HG03103 (cell line): ENCODE measurements at regions not wholly inside any gene's neighbourhood (a gene's known extent, or its start where the extent isn't known, plus 50 kb on each side); places are given as distances from the start of the nearest gene placed in this dataset.
"Not testable (repeated sequence)": the region's sequence is repeated elsewhere in the genome, so short reads cannot be mapped to it uniquely, and the experiment has no call there.

ENCODE experiments used
- ATAC-seq: cut with Tn5 transposase; IDR thresholded peaks from one replicate; pipeline ENCODE4 v1.9.1; 2021; ENCODE audit warnings: low read depth; ENCODE audit not compliant: unreplicated experiment

- ATAC-seq = no peak
Observed at GRCh38 chr3:10623578-10624275, 118.3 kb upstream of the ATP2B2 start.

GRCh38 chr3:10625323-10625722 lies 119.9 kb upstream of the ATP2B2 start:
- ATAC-seq = no peak

DNA sequence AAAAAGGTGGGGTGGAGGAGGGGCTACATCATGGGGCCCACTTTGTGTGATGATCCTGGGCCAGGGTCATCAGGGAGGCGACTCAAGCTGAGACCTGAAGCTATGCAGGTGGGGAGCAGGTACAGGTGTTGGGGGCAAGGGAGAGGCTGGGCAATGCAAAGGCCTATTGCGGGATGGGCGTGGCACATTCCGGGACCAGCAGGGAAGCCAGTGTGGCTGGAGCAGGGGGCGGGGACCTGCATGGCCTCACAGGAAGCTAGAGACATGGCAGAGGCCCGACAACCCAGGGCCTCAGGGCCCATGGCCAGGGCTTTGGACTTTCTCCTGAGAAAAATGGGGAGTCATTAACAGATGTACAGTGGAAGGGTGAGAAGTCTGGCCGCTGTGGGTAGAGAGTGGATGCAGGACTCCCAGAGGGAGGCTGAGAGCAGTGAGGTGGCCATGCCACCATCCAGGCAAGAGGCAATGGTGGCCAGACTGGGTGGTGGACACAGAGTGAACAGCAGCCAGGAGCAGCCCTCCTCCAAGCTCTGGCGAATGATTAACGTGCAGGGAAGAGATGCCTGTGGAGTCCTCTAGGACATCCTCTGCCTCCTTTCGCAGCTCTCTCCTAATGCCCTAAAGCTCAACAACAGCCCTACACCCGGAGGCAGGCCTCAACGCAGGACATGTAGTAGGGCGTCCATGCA lies 122.6 kb upstream of the ATP2B2 start:
- no peak for ATAC-seq

DNA sequence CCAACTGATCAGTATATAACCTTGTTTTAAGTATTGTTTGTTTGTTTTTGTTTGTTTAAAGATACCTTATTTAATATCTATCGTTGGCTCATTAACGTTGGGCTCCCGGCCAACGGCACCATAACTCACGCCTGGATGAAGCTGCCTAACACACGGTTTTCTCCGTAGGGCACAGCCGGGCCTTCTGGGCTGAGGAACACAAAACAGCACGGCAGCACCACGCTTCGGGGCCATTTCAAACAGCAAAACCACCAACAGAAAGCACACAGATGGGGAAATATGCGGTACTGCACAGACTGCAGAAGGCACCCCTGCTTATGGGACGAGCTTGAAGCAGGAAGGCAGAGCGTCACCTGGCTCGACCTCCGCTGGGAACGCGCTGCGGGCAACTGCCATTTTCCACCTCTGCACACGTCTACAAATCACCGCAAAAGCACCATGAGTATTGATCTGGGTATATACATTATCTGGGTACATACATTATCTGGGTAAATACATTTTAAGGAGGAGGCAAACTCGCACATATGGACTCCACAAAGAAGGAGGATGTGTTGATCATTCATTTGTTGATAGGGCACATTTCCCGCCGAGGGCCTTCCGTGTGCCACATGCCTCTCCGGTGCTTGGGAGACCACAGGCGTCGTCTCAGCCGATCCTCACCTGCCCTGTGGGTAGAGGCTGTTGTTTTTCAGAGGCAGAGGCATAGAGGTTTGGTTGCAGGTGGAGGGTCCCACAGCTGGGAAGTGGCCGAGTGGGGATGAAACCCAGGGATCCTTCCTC lies 123.7 kb upstream of the ATP2B2 start:
- ATAC-seq = no peak

DNA sequence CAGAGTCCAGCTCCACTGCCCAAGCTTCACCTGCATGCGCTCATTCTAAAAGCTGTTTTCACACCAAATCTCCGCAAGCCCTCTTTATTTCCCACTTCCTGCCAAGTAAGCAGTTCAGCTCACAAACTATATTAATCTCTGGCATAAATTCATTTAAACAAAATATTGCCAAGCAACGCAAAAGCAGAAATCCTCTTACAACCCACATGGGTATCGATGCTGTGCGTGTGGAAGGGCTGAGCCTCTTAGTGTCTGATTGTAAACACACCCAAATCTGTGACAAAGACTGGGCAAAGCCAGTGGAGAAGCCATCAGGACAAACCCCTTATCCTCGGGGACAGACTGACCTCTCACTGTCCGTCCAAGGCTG lies 124.3 kb upstream of the ATP2B2 start:
- no peak for ATAC-seq

- no peak for ATAC-seq
Observed at GRCh38 chr3:10631224-10631623, 125.8 kb upstream of the ATP2B2 start.

GRCh38 chr3:10632125-10632524 lies 126.7 kb upstream of the ATP2B2 start:
- ATAC-seq = no peak

- no peak for ATAC-seq
Observed at GRCh38 chr3:10632741-10633140, 127.4 kb upstream of the ATP2B2 start.

DNA sequence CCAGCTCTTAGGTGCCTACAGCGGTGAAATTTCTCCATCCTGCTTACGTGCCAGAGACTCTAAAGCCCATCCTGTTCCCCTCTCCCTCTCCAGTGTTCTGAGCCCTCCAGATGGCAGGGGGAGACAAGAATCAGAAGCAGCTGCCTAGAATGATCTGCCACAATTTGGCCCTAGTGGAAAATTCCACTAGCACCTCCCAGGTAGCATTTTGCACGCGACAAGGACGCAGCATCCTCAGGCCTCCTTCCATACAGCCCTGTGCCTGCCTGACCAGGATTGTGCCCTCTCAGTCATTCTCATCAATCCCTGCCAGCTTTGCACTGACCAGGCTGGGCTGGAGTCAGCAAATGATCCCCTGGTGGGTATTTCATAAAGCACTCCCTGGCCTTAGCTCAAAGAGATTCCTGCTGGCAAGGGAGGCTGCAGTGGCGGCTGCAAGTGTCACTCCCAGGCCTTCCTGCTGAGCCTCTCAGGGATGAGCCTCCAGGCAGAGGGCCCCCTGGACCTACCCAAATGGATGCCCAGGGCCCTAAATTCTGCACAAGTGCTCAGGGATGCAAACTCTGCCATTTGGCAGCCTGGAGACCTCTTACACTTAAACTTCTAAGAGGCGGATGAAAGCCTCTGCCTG lies 130.2 kb upstream of the ATP2B2 start:
- no peak for ATAC-seq

DNA sequence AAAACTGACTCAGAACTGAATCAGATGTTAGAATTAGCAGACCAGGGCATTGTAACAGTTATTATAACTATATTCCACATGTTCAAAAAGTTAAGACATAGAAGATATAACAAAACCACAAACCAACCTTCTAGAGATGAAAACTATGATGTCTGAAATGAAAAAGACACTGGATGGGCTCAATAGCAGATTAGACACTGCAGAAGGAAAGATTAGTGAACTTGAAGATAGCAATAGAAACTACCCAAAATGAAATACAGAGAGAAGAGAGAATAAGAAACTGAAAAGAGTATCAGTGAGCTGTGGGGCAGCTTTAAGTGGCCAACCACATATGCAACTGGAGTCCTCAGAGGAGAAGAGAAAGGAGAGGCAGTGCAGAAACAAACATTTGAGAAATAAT lies 132.0 kb upstream of the ATP2B2 start:
- no peak for ATAC-seq

DNA sequence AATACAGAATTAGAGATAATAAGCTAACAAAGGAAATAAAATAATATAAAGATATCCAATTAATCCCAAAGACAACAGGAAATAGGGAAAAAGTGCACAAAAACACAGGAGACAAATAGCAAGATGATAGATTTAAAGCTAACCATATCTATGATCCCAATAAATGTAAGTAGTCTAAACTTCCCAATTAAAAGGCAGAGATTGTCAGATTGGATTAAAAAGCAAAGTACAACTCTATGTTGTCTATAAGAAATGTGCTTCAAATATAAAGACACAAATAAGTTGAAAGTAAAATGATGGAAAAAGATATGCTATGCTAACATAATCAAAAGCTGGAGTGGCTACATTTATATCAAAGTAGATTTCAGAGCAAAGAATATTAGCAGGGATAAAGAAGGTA lies 133.1 kb upstream of the ATP2B2 start:
- no peak for ATAC-seq

DNA sequence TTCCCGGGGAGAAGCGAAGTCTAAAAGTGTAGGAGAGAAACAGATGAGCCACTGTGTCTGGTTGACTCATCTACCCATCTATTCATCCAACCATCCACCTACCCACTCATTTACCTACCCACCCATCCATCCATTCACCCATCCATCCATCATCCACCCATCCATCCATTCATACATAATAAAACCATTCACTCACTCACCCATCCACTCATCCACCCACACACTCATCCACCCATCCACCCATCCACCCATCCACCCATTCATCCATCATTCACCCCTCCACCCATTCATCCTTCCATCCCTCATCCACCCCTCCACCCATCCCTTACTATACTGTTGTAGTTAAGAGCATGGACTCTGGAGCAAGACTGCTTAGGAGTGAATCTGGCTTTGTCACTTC lies 136.4 kb upstream of the ATP2B2 start:
- ATAC-seq = no peak

DNA sequence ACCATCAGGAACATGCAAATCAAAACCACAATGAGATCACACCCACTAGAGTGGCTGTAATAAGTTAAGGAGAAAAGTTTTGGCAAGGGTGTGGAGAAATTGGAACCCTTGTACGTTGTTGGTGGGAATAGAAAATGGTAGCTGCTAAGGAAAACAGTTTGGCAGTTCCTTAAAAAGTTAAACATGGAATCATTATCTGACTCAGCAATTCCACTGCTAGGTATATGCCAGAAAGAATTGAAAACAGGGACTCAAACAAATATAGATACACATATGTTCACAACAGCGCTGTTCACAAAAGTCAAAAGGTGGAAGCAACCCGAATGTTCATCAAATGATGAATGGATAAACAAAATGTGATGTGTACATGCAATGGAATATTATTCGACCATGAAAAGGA lies 138.8 kb upstream of the ATP2B2 start:
- ATAC-seq = no peak

DNA sequence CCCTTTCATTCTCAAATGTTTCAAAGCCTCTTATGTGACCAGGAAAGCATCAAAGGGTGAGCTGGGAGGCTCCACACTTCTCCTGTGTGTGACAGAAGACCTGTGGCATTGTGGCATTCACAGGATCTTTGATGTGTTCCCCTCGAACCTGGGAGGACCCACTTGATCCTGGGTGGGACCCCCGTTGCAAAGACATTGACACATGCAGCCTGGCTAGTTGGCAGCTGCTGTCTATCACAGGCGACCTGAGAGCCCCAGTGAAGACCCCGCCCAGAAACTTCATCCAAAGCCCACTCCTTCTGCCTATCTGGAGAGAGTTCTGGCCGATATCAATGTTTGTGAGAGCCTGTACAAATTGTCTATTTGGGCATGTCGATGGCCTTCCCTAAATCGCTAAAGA lies 140.4 kb upstream of the ATP2B2 start:
- no peak for ATAC-seq

DNA sequence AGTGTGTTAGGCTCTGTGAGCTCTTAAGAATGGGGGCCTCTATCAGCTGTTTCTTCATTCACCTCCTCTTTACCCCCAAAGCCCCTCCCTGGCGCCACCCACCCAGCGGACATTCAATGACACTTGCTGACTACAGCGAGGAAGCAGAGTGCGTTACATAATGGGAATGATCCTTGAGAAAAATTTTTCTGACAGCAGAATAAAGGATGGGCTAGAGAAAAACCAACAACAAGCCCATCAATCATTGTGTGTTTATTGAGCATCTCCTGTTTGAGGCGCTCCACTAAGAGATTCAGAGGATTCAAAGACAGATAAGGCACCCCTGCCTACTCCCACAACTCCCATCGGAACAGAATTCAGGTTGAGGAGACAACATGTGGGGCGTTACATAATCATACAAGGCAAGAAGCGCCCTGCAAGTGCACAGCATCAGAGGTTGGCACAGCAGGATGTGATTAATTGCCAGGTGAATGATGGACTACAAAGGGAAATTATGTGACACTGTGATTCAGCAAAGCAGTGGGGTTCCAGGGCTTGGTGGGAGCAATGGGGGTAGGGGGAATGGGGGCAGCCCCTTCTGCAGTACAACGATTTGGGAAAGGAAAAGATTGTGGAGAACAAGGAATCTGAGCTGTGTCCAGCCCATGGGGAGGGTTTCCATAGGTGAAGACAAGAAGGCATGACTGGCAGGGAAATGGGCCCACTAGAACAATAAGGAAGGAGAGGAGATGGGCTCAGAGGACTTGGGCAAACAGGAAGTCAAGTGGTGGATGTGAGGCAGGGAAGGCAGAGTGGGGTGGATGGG lies 141.3 kb upstream of the ATP2B2 start:
- no peak for ATAC-seq

GRCh38 chr3:10647376-10647775 lies 142.0 kb upstream of the ATP2B2 start:
- ATAC-seq = no peak

- no peak for ATAC-seq
Observed at GRCh38 chr3:10648181-10648580, 142.8 kb upstream of the ATP2B2 start.

DNA sequence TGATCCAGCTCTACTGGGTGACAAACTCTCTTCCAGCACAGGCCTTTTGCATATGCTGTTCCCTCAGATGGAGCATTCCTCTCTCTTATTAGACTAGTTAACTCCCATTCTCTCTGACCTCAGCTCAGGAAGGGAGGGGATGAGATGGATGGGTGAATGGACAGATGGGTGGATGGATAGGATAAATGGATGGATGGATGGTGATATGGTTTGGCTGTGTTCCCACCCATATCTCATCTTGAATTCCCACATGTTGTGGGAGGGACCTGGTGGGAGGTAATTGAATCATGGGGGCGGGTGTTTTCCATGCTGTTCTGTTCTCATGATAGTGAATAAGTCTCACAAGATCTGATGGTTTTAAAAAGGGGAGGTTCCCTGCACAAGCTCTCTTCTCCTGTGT lies 144.1 kb upstream of the ATP2B2 start:
- not testable (repeated sequence) for ATAC-seq

- no peak for ATAC-seq
Observed at GRCh38 chr3:10651506-10651905, 146.1 kb upstream of the ATP2B2 start.

GRCh38 chr3:10653241-10653640 lies 147.9 kb upstream of the ATP2B2 start:
- no peak for ATAC-seq
